ENCODE measurements at regions not wholly inside any gene's neighbourhood (a gene's known extent, or its start where the extent isn't known, plus 50 kb on each side); places are given as distances from the start of the nearest gene placed in this dataset.

DNA sequence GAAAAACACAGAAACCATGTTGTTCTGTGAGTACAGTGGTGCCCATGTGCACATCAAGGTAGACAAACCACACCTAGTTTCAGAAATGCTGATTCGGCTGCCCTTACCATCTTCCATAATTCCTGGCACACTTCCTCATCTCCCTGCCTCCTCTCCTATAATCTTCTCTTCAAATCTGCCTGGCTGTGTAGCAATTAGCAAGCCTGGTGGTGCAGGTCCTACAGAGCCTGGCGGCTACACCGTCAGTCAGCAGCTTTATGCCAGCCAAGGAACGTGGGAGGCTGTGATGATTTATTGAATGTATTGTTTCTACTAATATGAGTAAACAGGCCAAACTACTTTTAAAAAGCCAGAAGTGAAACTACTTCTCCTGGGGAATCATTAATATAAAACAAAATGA is 106.8 kb downstream of the SEMA6D start:
- TF ChIP-seq POLR2AphosphoS5 (IDR thresholded peaks at IDR 0.05), result peak in 1 of 3 donors; percentile 57
- no peak for TF ChIP-seq EP300 (IDR thresholded peaks at IDR 0.05)
- no peak overlapping the region for H3K4me3 ChIP-seq
- no peak overlapping the region for H3K27ac ChIP-seq
- H3K27me3 ChIP-seq, result no peaks in the 10 kb centered on the region
- H3K9me3 ChIP-seq, result no peaks in the 10 kb centered on the region
- no peaks in the 10 kb centered on the region for H3K36me3 ChIP-seq
- H3K4me1 ChIP-seq, result peaks cover 28% of the 10 kb centered on the region
- DNase-seq (ENCODE audit: low spot score in 2 of 2), result no peak
- 23% methylated on average over 4 of the region's 4 CpGs for whole genome bisulfite sequencing

GRCh38 chr15:47829667-47830066 is 112.4 kb downstream of the SEMA6D start:
- Histone ChIP-seq H3K27me3 (no peaks in the 10 kb centered on the region), H3K36me3 (no peaks in the 10 kb centered on the region), H3K27ac (no peak overlapping the region), H3K4me3 (no peak overlapping the region), H3K4me1 (peaks cover 2% of the 10 kb centered on the region), H3K9me3 (no peaks in the 10 kb centered on the region)
- no peak for DNase-seq (ENCODE audit: low spot score in 2 of 2)
- TF ChIP-seq EP300 (IDR thresholded peaks at IDR 0.05) (no peak), POLR2A (IDR thresholded peaks at IDR 0.05) (no peak), POLR2AphosphoS5 (IDR thresholded peaks at IDR 0.05) (no peak)
- TF ChIP-seq, protein P1, sequence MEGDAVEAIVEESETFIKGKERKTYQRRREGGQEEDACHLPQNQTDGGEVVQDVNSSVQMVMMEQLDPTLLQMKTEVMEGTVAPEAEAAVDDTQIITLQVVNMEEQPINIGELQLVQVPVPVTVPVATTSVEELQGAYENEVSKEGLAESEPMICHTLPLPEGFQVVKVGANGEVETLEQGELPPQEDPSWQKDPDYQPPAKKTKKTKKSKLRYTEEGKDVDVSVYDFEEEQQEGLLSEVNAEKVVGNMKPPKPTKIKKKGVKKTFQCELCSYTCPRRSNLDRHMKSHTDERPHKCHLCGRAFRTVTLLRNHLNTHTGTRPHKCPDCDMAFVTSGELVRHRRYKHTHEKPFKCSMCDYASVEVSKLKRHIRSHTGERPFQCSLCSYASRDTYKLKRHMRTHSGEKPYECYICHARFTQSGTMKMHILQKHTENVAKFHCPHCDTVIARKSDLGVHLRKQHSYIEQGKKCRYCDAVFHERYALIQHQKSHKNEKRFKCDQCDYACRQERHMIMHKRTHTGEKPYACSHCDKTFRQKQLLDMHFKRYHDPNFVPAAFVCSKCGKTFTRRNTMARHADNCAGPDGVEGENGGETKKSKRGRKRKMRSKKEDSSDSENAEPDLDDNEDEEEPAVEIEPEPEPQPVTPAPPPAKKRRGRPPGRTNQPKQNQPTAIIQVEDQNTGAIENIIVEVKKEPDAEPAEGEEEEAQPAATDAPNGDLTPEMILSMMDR (IDR thresholded peaks at IDR 0.05), result no peak
- 58% methylated on average over 1 of the region's 1 CpG for WGBS

GRCh38 chr15:47834093-47834492 is 116.8 kb downstream of the SEMA6D start:
- Histone ChIP-seq H3K4me1 (no peaks in the 10 kb centered on the region), H3K27ac (no peak overlapping the region), H3K36me3 (no peaks in the 10 kb centered on the region), H3K27me3 (no peaks in the 10 kb centered on the region), H3K9me3 (no peaks in the 10 kb centered on the region), H3K4me3 (no peak overlapping the region)
- TF ChIP-seq POLR2A (IDR thresholded peaks at IDR 0.05) (no peak), POLR2AphosphoS5 (IDR thresholded peaks at IDR 0.05) (no peak), EP300 (IDR thresholded peaks at IDR 0.05) (no peak)
- TF ChIP-seq, protein P1 (IDR thresholded peaks at IDR 0.05), result no peak
- 29% methylated on average over 1 of the region's 1 CpG for WGBS
- DNase-seq (ENCODE audit: low spot score in 2 of 2), result no peak

GRCh38 chr15:47839233-47839825 is 122.0 kb downstream of the SEMA6D start:
- Histone ChIP-seq H3K36me3 (no peaks in the 10 kb centered on the region), H3K4me1 (no peaks in the 10 kb centered on the region), H3K9me3 (no peaks in the 10 kb centered on the region), H3K27ac (no peak overlapping the region), H3K4me3 (no peak overlapping the region), H3K27me3 (no peaks in the 10 kb centered on the region)
- no peak for DNase-seq (ENCODE audit: low spot score in 2 of 2)
- TF ChIP-seq, protein P1 (IDR thresholded peaks at IDR 0.05), result no peak
- TF ChIP-seq POLR2AphosphoS5 (IDR thresholded peaks at IDR 0.05) (no peak), POLR2A (IDR thresholded peaks at IDR 0.05) (no peak), EP300 (IDR thresholded peaks at IDR 0.05) (no peak)
- WGBS, result 58% methylated on average over 6 of the region's 6 CpGs

GRCh38 chr15:47843124-47843663 is 125.9 kb downstream of the SEMA6D start:
- DNase-seq (ENCODE audit: low spot score in 2 of 2), result no peak
- H3K36me3 ChIP-seq, result no peaks in the 10 kb centered on the region
- no peaks in the 10 kb centered on the region for H3K9me3 ChIP-seq
- H3K27ac ChIP-seq, result no peak overlapping the region
- WGBS, result 67% methylated on average over 4 of the region's 4 CpGs
- no peaks in the 10 kb centered on the region for H3K27me3 ChIP-seq
- H3K4me3 ChIP-seq, result no peak overlapping the region
- H3K4me1 ChIP-seq, result no peaks in the 10 kb centered on the region
- TF ChIP-seq POLR2AphosphoS5 (IDR thresholded peaks at IDR 0.05) (no peak), EP300 (IDR thresholded peaks at IDR 0.05) (no peak), POLR2A (IDR thresholded peaks at IDR 0.05) (no peak)
- TF ChIP-seq, protein P1 (IDR thresholded peaks at IDR 0.05), result no peak

Measured in suprapubic skin (tissue), 4 donors.